Muscle layer of duodenum (tissue), 2 donors: ENCODE measurements at regions not wholly inside any gene's neighbourhood (a gene's known extent, or its start where the extent isn't known, plus 50 kb on each side); places are given as distances from the start of the nearest gene placed in this dataset.

Source experiments
- H3K27ac ChIP-seq: one replicate; pipeline ENCODE4 v1.7.0; 2013; ENCODE audit warnings: mild to moderate bottlenecking, low read length
- H3K27me3 ChIP-seq: one replicate; pipeline ENCODE4 v1.7.0; 2013; ENCODE audit warnings: low read depth, mild to moderate bottlenecking, control low read depth, low read length
- H3K36me3 ChIP-seq, 2 donors: one replicate each; pipeline ENCODE4 v1.7.0; 2013; ENCODE audit warnings: low read length in 2 of 2, control low read depth in 1 of 2, mild to moderate bottlenecking in 1 of 2; ENCODE audit not compliant: insufficient read depth in 2 of 2, control insufficient read depth in 1 of 2
- H3K4me1 ChIP-seq, 2 donors: one replicate each; pipeline ENCODE4 v1.7.0; 2013; ENCODE audit warnings: low read length in 2 of 2, mild to moderate bottlenecking in 2 of 2, control low read depth in 1 of 2, moderate library complexity in 1 of 2; ENCODE audit not compliant: insufficient read depth in 2 of 2, control insufficient read depth in 1 of 2
- H3K4me3 ChIP-seq, 2 donors: one replicate each; pipeline ENCODE4 v1.7.0; 2013; ENCODE audit warnings: low read length in 2 of 2, low read depth in 1 of 2, mild to moderate bottlenecking in 1 of 2
- H3K9me3 ChIP-seq, 2 donors: one replicate each; pipeline ENCODE4 v1.7.0; 2013; ENCODE audit warnings: low read length in 2 of 2, control low read depth in 1 of 2, mild to moderate bottlenecking in 1 of 2; ENCODE audit not compliant: control insufficient read depth in 1 of 2
- donor health status: healthy.

DNA sequence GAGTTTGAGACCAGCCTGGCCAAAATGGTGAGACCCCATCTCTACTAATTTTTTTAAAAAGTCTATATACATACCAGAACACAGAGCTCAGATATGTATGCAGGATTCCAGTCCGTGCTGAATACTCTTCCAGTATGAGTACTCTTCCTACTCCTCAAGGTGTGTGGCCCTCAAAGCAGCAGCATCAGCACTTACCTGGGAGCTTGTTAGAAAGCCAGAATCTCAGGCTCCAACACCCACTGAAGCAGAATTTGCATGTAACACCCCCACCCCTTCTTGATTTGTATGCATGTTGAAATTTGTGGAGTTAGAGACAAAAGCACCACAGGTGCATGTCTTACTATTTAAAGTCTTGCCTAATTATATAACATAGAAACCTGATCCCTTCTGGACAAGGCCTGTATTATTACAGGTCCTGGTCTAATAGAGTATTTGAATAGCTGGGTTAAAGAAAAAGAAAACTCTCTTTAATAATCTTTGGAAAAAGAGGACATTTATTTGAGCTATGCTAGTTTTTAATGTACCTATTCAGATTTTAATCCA lies 50.3 kb upstream of the NFE2L2 start:
- Histone ChIP-seq H3K4me3 (no peak overlapping the region), H3K36me3 (peaks cover 0 to 4% of the 10 kb centered on the region in 2 donors), H3K27me3 (no peaks in the 10 kb centered on the region), H3K4me1 (no peaks in the 10 kb centered on the region), H3K27ac (no peak overlapping the region), H3K9me3 (no peaks in the 10 kb centered on the region)

DNA sequence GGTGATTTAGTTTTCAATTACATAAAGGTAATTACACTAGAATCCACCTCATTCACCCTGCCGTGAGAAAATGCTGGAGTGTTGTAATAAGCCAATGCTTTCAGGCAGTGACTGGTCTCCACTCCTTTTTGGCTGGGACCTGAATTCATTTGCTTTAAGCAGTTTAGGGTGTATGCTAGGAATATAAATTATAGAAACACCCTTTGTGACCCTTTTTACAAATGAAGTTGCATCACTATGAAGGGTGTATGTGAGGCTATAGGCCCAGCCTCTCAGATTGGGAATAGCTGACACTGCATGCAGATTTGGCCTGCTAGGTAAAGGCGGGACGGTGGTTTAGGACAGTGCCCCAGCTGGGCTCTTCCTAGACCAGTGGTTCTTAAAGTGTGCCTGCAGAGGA lies 50.8 kb upstream of the NFE2L2 start:
- H3K36me3 ChIP-seq, result peaks cover 0 to 7% of the 10 kb centered on the region in 2 donors
- no peaks in the 10 kb centered on the region for H3K27me3 ChIP-seq
- H3K4me3 ChIP-seq, result no peak overlapping the region
- H3K27ac ChIP-seq, result no peak overlapping the region
- no peaks in the 10 kb centered on the region for H3K4me1 ChIP-seq
- no peaks in the 10 kb centered on the region for H3K9me3 ChIP-seq

GRCh38 chr2:177316756-177317155 lies 52.2 kb upstream of the NFE2L2 start:
- H3K9me3 ChIP-seq, result no peaks in the 10 kb centered on the region
- H3K4me3 ChIP-seq, result no peak overlapping the region
- no peaks in the 10 kb centered on the region for H3K27me3 ChIP-seq
- H3K27ac ChIP-seq, result no peak overlapping the region
- H3K4me1 ChIP-seq, result no peaks in the 10 kb centered on the region
- peaks cover 0 to 13% of the 10 kb centered on the region in 2 donors for H3K36me3 ChIP-seq

- Histone ChIP-seq H3K4me1 (no peaks in the 10 kb centered on the region), H3K4me3 (no peak overlapping the region), H3K27ac (no peak overlapping the region), H3K36me3 (peaks cover 2 to 16% of the 10 kb centered on the region in 2 donors), H3K27me3 (no peaks in the 10 kb centered on the region), H3K9me3 (no peaks in the 10 kb centered on the region)
Observed at GRCh38 chr2:177317443-177317842, 52.9 kb upstream of the NFE2L2 start.

GRCh38 chr2:177317857-177318256 lies 53.3 kb upstream of the NFE2L2 start:
- peaks cover 3 to 20% of the 10 kb centered on the region in 2 donors for H3K36me3 ChIP-seq
- H3K4me3 ChIP-seq, result no peak overlapping the region
- no peaks in the 10 kb centered on the region for H3K4me1 ChIP-seq
- H3K9me3 ChIP-seq, result no peaks in the 10 kb centered on the region
- H3K27ac ChIP-seq, result no peak overlapping the region
- no peaks in the 10 kb centered on the region for H3K27me3 ChIP-seq

GRCh38 chr2:177318613-177319012 lies 54.1 kb upstream of the NFE2L2 start:
- peaks cover 3 to 24% of the 10 kb centered on the region in 2 donors for H3K36me3 ChIP-seq
- no peak overlapping the region for H3K4me3 ChIP-seq
- no peaks in the 10 kb centered on the region for H3K4me1 ChIP-seq
- H3K27ac ChIP-seq, result no peak overlapping the region
- H3K27me3 ChIP-seq, result no peaks in the 10 kb centered on the region
- H3K9me3 ChIP-seq, result no peaks in the 10 kb centered on the region

GRCh38 chr2:177320596-177320995 lies 56.1 kb upstream of the NFE2L2 start:
- H3K9me3 ChIP-seq, result no peaks in the 10 kb centered on the region
- H3K4me1 ChIP-seq, result no peaks in the 10 kb centered on the region
- H3K36me3 ChIP-seq, result peaks cover 3 to 24% of the 10 kb centered on the region in 2 donors
- no peak overlapping the region for H3K27ac ChIP-seq
- no peak overlapping the region for H3K4me3 ChIP-seq
- no peaks in the 10 kb centered on the region for H3K27me3 ChIP-seq

GRCh38 chr2:177322801-177323261 lies 58.3 kb upstream of the NFE2L2 start:
- H3K4me3 ChIP-seq, result no peak overlapping the region
- H3K27ac ChIP-seq, result no peak overlapping the region
- peaks cover 3 to 24% of the 10 kb centered on the region in 2 donors for H3K36me3 ChIP-seq
- H3K9me3 ChIP-seq, result no peaks in the 10 kb centered on the region
- H3K4me1 ChIP-seq, result no peaks in the 10 kb centered on the region
- H3K27me3 ChIP-seq, result no peaks in the 10 kb centered on the region

GRCh38 chr2:177324797-177325196 lies 60.3 kb upstream of the NFE2L2 start:
- peaks cover 3 to 20% of the 10 kb centered on the region in 2 donors for H3K36me3 ChIP-seq
- no peaks in the 10 kb centered on the region for H3K4me1 ChIP-seq
- no peaks in the 10 kb centered on the region for H3K9me3 ChIP-seq
- no peaks in the 10 kb centered on the region for H3K27me3 ChIP-seq
- no peak overlapping the region for H3K4me3 ChIP-seq
- H3K27ac ChIP-seq, result no peak overlapping the region

DNA sequence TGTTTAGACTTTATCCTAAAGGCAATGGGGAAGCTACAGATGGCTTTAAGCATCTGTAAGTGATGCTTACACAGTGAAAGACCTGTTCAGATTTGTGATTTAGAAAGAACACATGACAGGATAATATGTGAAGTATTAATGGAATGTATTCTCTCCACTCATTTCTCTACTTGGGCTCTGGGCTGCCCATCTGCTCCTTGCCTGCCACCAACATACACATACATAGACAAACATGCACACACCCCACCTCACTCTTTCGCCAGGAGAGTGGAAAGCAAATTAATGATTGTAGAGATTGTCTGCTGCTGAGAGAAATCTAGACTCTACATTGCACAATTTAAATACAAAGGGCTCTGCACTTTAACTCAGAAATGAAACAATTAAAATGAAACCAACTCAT lies 61.0 kb upstream of the NFE2L2 start:
- no peak overlapping the region for H3K27ac ChIP-seq
- no peaks in the 10 kb centered on the region for H3K9me3 ChIP-seq
- H3K27me3 ChIP-seq, result no peaks in the 10 kb centered on the region
- H3K36me3 ChIP-seq, result peaks cover 3 to 15% of the 10 kb centered on the region in 2 donors
- H3K4me1 ChIP-seq, result no peaks in the 10 kb centered on the region
- no peak overlapping the region for H3K4me3 ChIP-seq

- Histone ChIP-seq H3K9me3 (no peaks in the 10 kb centered on the region), H3K27me3 (no peaks in the 10 kb centered on the region), H3K36me3 (peaks cover 3 to 11% of the 10 kb centered on the region in 2 donors), H3K27ac (no peak overlapping the region), H3K4me1 (no peaks in the 10 kb centered on the region), H3K4me3 (no peak overlapping the region)
Observed at GRCh38 chr2:177326005-177326404, 61.5 kb upstream of the NFE2L2 start.

GRCh38 chr2:177326591-177326990 lies 62.1 kb upstream of the NFE2L2 start:
- no peaks in the 10 kb centered on the region for H3K9me3 ChIP-seq
- H3K27ac ChIP-seq, result no peak overlapping the region
- H3K4me3 ChIP-seq, result no peak overlapping the region
- peaks cover 3 to 11% of the 10 kb centered on the region in 2 donors for H3K36me3 ChIP-seq
- H3K27me3 ChIP-seq, result no peaks in the 10 kb centered on the region
- no peaks in the 10 kb centered on the region for H3K4me1 ChIP-seq
